Adrenal gland (tissue), 5 donors: ENCODE measurements at regions not wholly inside any gene's neighbourhood (a gene's known extent, or its start where the extent isn't known, plus 50 kb on each side); places are given as distances from the start of the nearest gene placed in this dataset.

ENCODE experiments used
- POLR2A ChIP-seq, 2 donors: fragments of 450-650 bp; IDR thresholded peaks; one replicate each; pipeline ENCODE4 v1.6.1; 2017; ENCODE audit warnings: antibody characterized with exemption in 2 of 2, mild to moderate bottlenecking in 2 of 2, moderate library complexity in 1 of 2
- TF ChIP-seq, protein P1 (sequence below), 6 experiments: fragments of 450-650 bp in 4 of 6; fragments of 200-600 bp in 2 of 6; sonication (generic) in 1 of 6; IDR thresholded peaks; 1 replicate in 5 of 6; 2 replicates in 1 of 6; pipeline versions ENCODE4 v1.5.1 to v1.8.0; 2016 to 2021; ENCODE audit warnings: antibody characterized with exemption in 6 of 6, mild to moderate bottlenecking in 2 of 6, moderate library complexity in 1 of 6
- donor health status: DM: no; HTN: no; CAD: no.

DNA sequence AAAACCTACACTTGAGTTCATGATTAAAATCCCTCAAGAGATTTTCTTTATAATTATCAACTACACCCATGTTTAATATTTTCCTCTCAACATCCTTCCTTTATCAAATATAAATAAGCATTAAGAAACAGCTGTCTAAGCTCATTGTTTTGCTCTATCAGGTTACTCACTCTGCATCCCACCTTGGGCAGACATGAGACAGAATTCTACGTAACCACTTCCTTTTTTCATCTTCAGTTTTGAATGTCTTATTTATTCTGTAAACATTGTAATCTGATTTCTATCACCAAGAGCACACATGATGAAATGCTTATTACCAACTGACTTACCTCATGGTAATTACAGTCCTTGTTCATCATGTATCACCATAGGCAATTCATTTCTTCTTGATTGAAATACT is 1256.6 kb upstream of the ATXN8OS start:
- TF ChIP-seq, protein P1, sequence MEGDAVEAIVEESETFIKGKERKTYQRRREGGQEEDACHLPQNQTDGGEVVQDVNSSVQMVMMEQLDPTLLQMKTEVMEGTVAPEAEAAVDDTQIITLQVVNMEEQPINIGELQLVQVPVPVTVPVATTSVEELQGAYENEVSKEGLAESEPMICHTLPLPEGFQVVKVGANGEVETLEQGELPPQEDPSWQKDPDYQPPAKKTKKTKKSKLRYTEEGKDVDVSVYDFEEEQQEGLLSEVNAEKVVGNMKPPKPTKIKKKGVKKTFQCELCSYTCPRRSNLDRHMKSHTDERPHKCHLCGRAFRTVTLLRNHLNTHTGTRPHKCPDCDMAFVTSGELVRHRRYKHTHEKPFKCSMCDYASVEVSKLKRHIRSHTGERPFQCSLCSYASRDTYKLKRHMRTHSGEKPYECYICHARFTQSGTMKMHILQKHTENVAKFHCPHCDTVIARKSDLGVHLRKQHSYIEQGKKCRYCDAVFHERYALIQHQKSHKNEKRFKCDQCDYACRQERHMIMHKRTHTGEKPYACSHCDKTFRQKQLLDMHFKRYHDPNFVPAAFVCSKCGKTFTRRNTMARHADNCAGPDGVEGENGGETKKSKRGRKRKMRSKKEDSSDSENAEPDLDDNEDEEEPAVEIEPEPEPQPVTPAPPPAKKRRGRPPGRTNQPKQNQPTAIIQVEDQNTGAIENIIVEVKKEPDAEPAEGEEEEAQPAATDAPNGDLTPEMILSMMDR (IDR thresholded peaks at IDR 0.05) = no peak
- TF ChIP-seq POLR2A (IDR thresholded peaks at IDR 0.05) = no peak
